GM23338 (cell line): ENCODE measurements at regions not wholly inside any gene's neighbourhood (a gene's known extent, or its start where the extent isn't known, plus 50 kb on each side); places are given as distances from the start of the nearest gene placed in this dataset.

Source experiments
- ATAC-seq: fragments of 200-7000 bp; cut with Tn5 transposase; 3 replicates; pipeline ENCODE4 v1.9.1; 2020
- DNase-seq: peaks from one replicate; pipeline ENCODE4 v3.0.0-alpha.2; 2015; ENCODE audit warnings: low spot score
- H2AFZ ChIP-seq: fragments of 200-600 bp; sonication (generic); 2 replicates; pipeline ENCODE4 v1.8.0; 2016; ENCODE audit warnings: antibody characterized with exemption, mild to moderate bottlenecking, moderate library complexity
- H3F3A ChIP-seq: fragments of 200-600 bp; sonication (generic); replicated peaks from 2 replicates; pipeline ENCODE4 v1.8.0; 2017; ENCODE audit warnings: antibody characterized with exemption, mixed run types, low read depth
- H3K27ac ChIP-seq: fragments of 200-600 bp; sonication (generic); 2 replicates; pipeline ENCODE4 v1.6.1; 2016; ENCODE audit warnings: low read depth
- H3K27me3 ChIP-seq: fragments of 200-600 bp; sonication (generic); 2 replicates; pipeline ENCODE4 v1.8.0; 2016; ENCODE audit warnings: mild to moderate bottlenecking, mixed run types, moderate library complexity; ENCODE audit not compliant: insufficient read depth
- H3K36me3 ChIP-seq: fragments of 200-600 bp; sonication (generic); 2 replicates; pipeline ENCODE4 v1.8.0; 2016; ENCODE audit warnings: mild to moderate bottlenecking; ENCODE audit not compliant: insufficient read depth
- H3K4me1 ChIP-seq: fragments of 200-600 bp; sonication (generic); 2 replicates; pipeline ENCODE4 v1.8.0; 2016; ENCODE audit warnings: mild to moderate bottlenecking, moderate library complexity; ENCODE audit not compliant: insufficient read depth
- H3K4me2 ChIP-seq: fragments of 200-600 bp; sonication (generic); 2 replicates; pipeline ENCODE4 v1.7.1; 2017; ENCODE audit warnings: mixed run types
- H3K4me3 ChIP-seq: fragments of 200-600 bp; sonication (generic); 2 replicates; pipeline ENCODE4 v1.6.1; 2016; ENCODE audit warnings: mixed run types
- H3K79me2 ChIP-seq: fragments of 200-600 bp; sonication (generic); replicated peaks from 2 replicates; pipeline ENCODE4 v1.8.0; 2017; ENCODE audit warnings: mild to moderate bottlenecking; ENCODE audit not compliant: insufficient read depth
- H3K9me2 ChIP-seq: fragments of 200-600 bp; sonication (generic); 2 replicates; pipeline ENCODE4 v1.8.0; 2017; ENCODE audit not compliant: insufficient read depth
- H4K20me1 ChIP-seq: fragments of 200-600 bp; sonication (generic); replicated peaks from 2 replicates; pipeline ENCODE4 v1.8.0; 2017; ENCODE audit warnings: mild to moderate bottlenecking; ENCODE audit not compliant: insufficient read depth
- H3K27ac Mint-ChIP-seq: 2 replicates; pipeline ENCODE4 v1.8.0; 2020; ENCODE audit warnings: inconsistent platforms, mild to moderate bottlenecking, moderate library complexity, mixed read lengths
- H3K27me3 Mint-ChIP-seq: 3 replicates; pipeline ENCODE4 v1.8.0; 2022; ENCODE audit warnings: low read depth, mild to moderate bottlenecking, moderate library complexity, mixed read lengths, inconsistent platforms; ENCODE audit not compliant: insufficient read depth, poor library complexity
- H3K36me3 Mint-ChIP-seq: 3 replicates; pipeline ENCODE4 v1.8.0; 2021; ENCODE audit warnings: low read depth, mild to moderate bottlenecking, inconsistent platforms, moderate library complexity, mixed read lengths
- H3K4me1 Mint-ChIP-seq: 3 replicates; pipeline ENCODE4 v1.8.0; 2020; ENCODE audit warnings: mild to moderate bottlenecking, inconsistent platforms, mixed read lengths
- H3K4me3 Mint-ChIP-seq: 3 replicates; pipeline ENCODE4 v1.8.0; 2021; ENCODE audit warnings: moderate library complexity, mild to moderate bottlenecking, inconsistent platforms, mixed read lengths
- H3K9me3 Mint-ChIP-seq: 3 replicates; pipeline ENCODE4 v1.8.0; 2020; ENCODE audit warnings: moderate library complexity, mild to moderate bottlenecking, inconsistent platforms, mixed read lengths
- CREB1 ChIP-seq: fragments of 250-450 bp; sonication (Bioruptor Pico); IDR thresholded peaks from 2 replicates; pipeline ENCODE4 v1.5.0; 2020; ENCODE audit warnings: low read depth, mild to moderate bottlenecking, moderate library complexity
- CTCF ChIP-seq, 2 experiments: fragments of 200-600 bp in 1 of 2; sonication (generic) in 1 of 2; conservative IDR thresholded peaks; 2 replicates each; pipeline versions ENCODE4 v1.5.1 to v1.6.1; 2016 to 2017; ENCODE audit warnings: antibody characterized with exemption in 2 of 2, low read depth in 2 of 2, mild to moderate bottlenecking in 2 of 2, moderate library complexity in 1 of 2
- ETS1 ChIP-seq: IDR thresholded peaks from 2 replicates; pipeline ENCODE4 v1.6.1; 2016; ENCODE audit warnings: antibody characterized with exemption
- EZH2 ChIP-seq: fragments of 200-600 bp; sonication (generic); IDR thresholded peaks from one replicate; pipeline ENCODE4 v1.8.0; 2017; ENCODE audit warnings: antibody characterized with exemption, mild to moderate bottlenecking, low read depth; ENCODE audit not compliant: unreplicated experiment
- EZH2phosphoT487 ChIP-seq: fragments of 200-600 bp; sonication (generic); IDR thresholded peaks from one replicate; pipeline ENCODE4 v1.8.1; 2018; ENCODE audit warnings: antibody characterized with exemption; ENCODE audit not compliant: unreplicated experiment
- JUNB ChIP-seq: IDR thresholded peaks from one replicate; pipeline ENCODE4 v1.6.1; 2016; ENCODE audit warnings: antibody characterized with exemption; ENCODE audit not compliant: unreplicated experiment
- NANOG ChIP-seq: IDR thresholded peaks from 2 replicates; pipeline ENCODE4 v1.6.1; 2016; ENCODE audit warnings: antibody characterized with exemption, borderline replicate concordance
- POLR2AphosphoS5 ChIP-seq: IDR thresholded peaks from 2 replicates; pipeline ENCODE4 v1.6.1; 2016; ENCODE audit warnings: antibody characterized with exemption, low read depth
- REST ChIP-seq: IDR thresholded peaks from one replicate; pipeline ENCODE4 v1.6.1; 2018; ENCODE audit warnings: antibody characterized with exemption; ENCODE audit not compliant: unreplicated experiment
- STAT1 ChIP-seq: IDR thresholded peaks from one replicate; pipeline ENCODE4 v1.6.1; 2016; ENCODE audit warnings: antibody characterized with exemption; ENCODE audit not compliant: unreplicated experiment
- ZNF114 ChIP-seq: fragments of 250-450 bp; sonication (Bioruptor Pico); IDR thresholded peaks from 2 replicates; pipeline ENCODE4 v1.5.0; 2020; ENCODE audit warnings: mild to moderate bottlenecking, moderate library complexity
- ZNF331 ChIP-seq: fragments of 250-450 bp; sonication (Bioruptor Pico); IDR thresholded peaks from 2 replicates; pipeline ENCODE4 v1.5.0; 2020; ENCODE audit warnings: low read depth, mild to moderate bottlenecking, moderate library complexity
- ZNF462 ChIP-seq: fragments of 250-450 bp; sonication (Bioruptor Pico); IDR thresholded peaks from 2 replicates; pipeline ENCODE4 v1.5.0; 2020; ENCODE audit warnings: mild to moderate bottlenecking, moderate library complexity

GRCh38 chr6:103455275-103455674 is 1404.4 kb downstream of the HACE1 start:
- Mint-ChIP-seq H3K9me3 (peaks cover 2% of the 10 kb centered on the region; the same call in 2 of the 3 replicates), H3K27me3 (peaks cover 2% of the 10 kb centered on the region), H3K36me3 (no peaks in the 10 kb centered on the region), H3K27ac (no peak overlapping the region), H3K4me1 (no peaks in the 10 kb centered on the region), H3K4me3 (no peak overlapping the region)
- no peaks in the 10 kb centered on the region for H3K27me3 ChIP-seq
- no peaks in the 10 kb centered on the region for H4K20me1 ChIP-seq
- no peaks in the 10 kb centered on the region for H3K9me2 ChIP-seq
- H2AFZ ChIP-seq: no peak overlapping the region
- no peaks in the 10 kb centered on the region for H3K4me1 ChIP-seq
- TF ChIP-seq ETS1 (no peak), ZNF331 (CRISPR knock-in tag) (no peak), STAT1 (no peak), CREB1 (no peak), ZNF462 (CRISPR knock-in tag) (no peak), EZH2phosphoT487 (no peak), EZH2 (no peak), REST (no peak), ZNF114 (no peak), POLR2AphosphoS5 (no peak), CTCF (conservative IDR thresholded peaks at IDR 0.05; ENCODE audit: low read depth in 2 of 2) (no peak), JUNB (no peak), NANOG (no peak)
- DNase-seq: no peak
- H3K27ac ChIP-seq: no peak overlapping the region
- ATAC-seq: no peak
- H3K4me3 ChIP-seq: no peak overlapping the region
- no peaks in the 10 kb centered on the region; the same call in 1 of the 2 replicates for H3K36me3 ChIP-seq
- H3K4me2 ChIP-seq: no peak overlapping the region
- no peaks in the 10 kb centered on the region for H3F3A ChIP-seq
- no peaks in the 10 kb centered on the region for H3K79me2 ChIP-seq
